A549 (cell line): ENCODE measurements at regions not wholly inside any gene's neighbourhood (a gene's known extent, or its start where the extent isn't known, plus 50 kb on each side); places are given as distances from the start of the nearest gene placed in this dataset.

Source experiments
- EP300 ChIP-seq, 2 experiments: fragments of >200 bp; sonication (Bioruptor Twin); formaldehyde crosslinking; IDR thresholded peaks; 2 replicates in 1 of 2; 3 replicates in 1 of 2; pipeline ENCODE4 v1.6.1; 2016 to 2017
- POLR2A ChIP-seq: IDR thresholded peaks from 2 replicates; pipeline ENCODE4 v1.6.1; 2012; ENCODE audit warnings: mild to moderate bottlenecking, low read length
- REST ChIP-seq: fragments of 200-600 bp; sonication (generic); IDR thresholded peaks from 2 replicates; pipeline ENCODE4 v1.6.1; 2016; ENCODE audit warnings: antibody characterized with exemption, mild to moderate bottlenecking, moderate library complexity
- TP53 ChIP-seq: fragments of 250-450 bp; sonication (Bioruptor Pico); IDR thresholded peaks from 2 replicates; pipeline ENCODE4 v1.5.0; 2021; ENCODE audit warnings: mild to moderate bottlenecking, moderate library complexity

- no peak for TF ChIP-seq EP300 (IDR thresholded peaks at IDR 0.05)
- TF ChIP-seq TP53 (CRISPR knock-in tag) = no peak
- TF ChIP-seq POLR2A = no peak
- no peak for TF ChIP-seq REST
These were observed 211.2 kb downstream of the SNCA start for GRCh38 chr4:89625599-89626293.
